GM12892 (cell line): ENCODE measurements at regions not wholly inside any gene's neighbourhood (a gene's known extent, or its start where the extent isn't known, plus 50 kb on each side); places are given as distances from the start of the nearest gene placed in this dataset.

ENCODE experiments used
- POLR2A ChIP-seq: IDR thresholded peaks from 2 replicates; pipeline ENCODE4 v1.6.1; 2011; ENCODE audit warnings: low read depth, low read length, control low read depth
- POLR2AphosphoS5 ChIP-seq: IDR thresholded peaks from 2 replicates; pipeline ENCODE4 v1.6.1; 2011; ENCODE audit warnings: low read depth, low read length, control low read depth
- TAF1 ChIP-seq: IDR thresholded peaks from 2 replicates; pipeline ENCODE4 v1.6.1; 2011; ENCODE audit warnings: low read depth, mild to moderate bottlenecking, control low read depth, low read length, borderline replicate concordance

GRCh38 chr6:164108092-164108491, 693.6 kb downstream of the QKI start:
- TF ChIP-seq TAF1 (no peak), POLR2A (no peak), POLR2AphosphoS5 (no peak)
